Endothelial cell of umbilical vein (primary cell): ENCODE measurements at regions not wholly inside any gene's neighbourhood (a gene's known extent, or its start where the extent isn't known, plus 50 kb on each side); places are given as distances from the start of the nearest gene placed in this dataset.

ENCODE experiments used
- BruUV-seq: library from RNA; stranded (reverse); fragments of 400-500 nt; replicated peaks from 2 replicates; lab custom pipeline; 2021; lab: Mats Ljungman, UMichigan
- CTCF ChIA-PET: fragments of 300-600, 350-600 bp; sonication (Branson Sonifier 250); formaldehyde crosslinking; loops from one replicate; lab custom pipeline; 2021; ENCODE audit warnings: antibody characterized with exemption, inconsistent platforms; lab: Charles Lee
- POLR2A ChIA-PET: fragments of 300-600, 350-600 bp; sonication (Branson Sonifier 250); formaldehyde crosslinking; loops from one replicate; lab custom pipeline; 2021; ENCODE audit warnings: antibody characterized with exemption, inconsistent platforms; lab: Charles Lee
- DNase-seq: peaks from one replicate; pipeline ENCODE4 v3.0.0-alpha.2; 2011; ENCODE audit warnings: low read depth, low spot score
- FAIRE-seq: peaks from 2 replicates; lab custom pipeline; 2011; peaks lifted over from hg19 to GRCh38; lab: Jason Lieb, UNC
- H2AFZ ChIP-seq: 2 replicates; pipeline ENCODE4 v1.6.0; 2012; ENCODE audit warnings: low read depth, low read length, control low read depth, inconsistent platforms
- H3K27ac ChIP-seq: 2 replicates; pipeline ENCODE4 v1.5.1; 2011; ENCODE audit warnings: low read depth, mild to moderate bottlenecking, control low read depth, low read length, moderate library complexity; ENCODE audit not compliant: insufficient read depth
- H3K27me3 ChIP-seq, 2 experiments: 2 replicates each; pipeline versions ENCODE4 v1.6.0 to v1.6.1; 2011; ENCODE audit warnings: low read length in 2 of 2, mixed read lengths in 1 of 2; ENCODE audit not compliant: control insufficient read depth in 2 of 2, insufficient read depth in 2 of 2
- H3K36me3 ChIP-seq, 2 experiments: 2 replicates in 1 of 2; 3 replicates in 1 of 2; pipeline ENCODE4 v1.5.1; 2011; ENCODE audit warnings: low read length in 2 of 2, mild to moderate bottlenecking in 1 of 2, moderate library complexity in 1 of 2; ENCODE audit not compliant: control insufficient read depth in 2 of 2, insufficient read depth in 2 of 2; ENCODE audit errors: extremely low read depth in 1 of 2
- H3K4me1 ChIP-seq: 3 replicates; pipeline ENCODE4 v1.5.1; 2011; ENCODE audit warnings: mild to moderate bottlenecking, low read length; ENCODE audit not compliant: control insufficient read depth, insufficient read depth; ENCODE audit errors: extremely low read depth
- H3K4me2 ChIP-seq: 2 replicates; pipeline ENCODE4 v1.6.1; 2011; ENCODE audit warnings: low read length, control low read depth, mixed read lengths; ENCODE audit not compliant: insufficient read depth
- H3K4me3 ChIP-seq, 3 experiments: fragments of 200-600 bp in 1 of 3; sonication (generic), shearing (Covaris generic) in 1 of 3; replicated peaks in 1 of 3; 2 replicates each; pipeline ENCODE4 v1.5.1; 2011 to 2016; ENCODE audit warnings: control low read depth in 3 of 3, low read length in 3 of 3, mild to moderate bottlenecking in 2 of 3, inconsistent platforms in 1 of 3, low read depth in 1 of 3, moderate library complexity in 1 of 3; ENCODE audit not compliant: insufficient read depth in 1 of 3
- H3K79me2 ChIP-seq: 2 replicates; pipeline ENCODE4 v1.6.0; 2012; ENCODE audit warnings: low read length, inconsistent platforms; ENCODE audit not compliant: control insufficient read depth, insufficient read depth
- H3K9ac ChIP-seq: replicated peaks from 2 replicates; pipeline ENCODE3; 2011; ENCODE audit warnings: low read length, control low read depth; ENCODE audit not compliant: insufficient read depth; ENCODE audit errors: extremely low read depth
- H3K9me1 ChIP-seq: replicated peaks from 3 replicates; pipeline ENCODE4 v1.6.0; 2011; ENCODE audit warnings: mild to moderate bottlenecking, low read length; ENCODE audit not compliant: control insufficient read depth, insufficient read depth; ENCODE audit errors: extremely low read depth
- H3K9me3 ChIP-seq: replicated peaks from 2 replicates; pipeline ENCODE4 v1.5.1; 2012; ENCODE audit warnings: low read length, inconsistent platforms; ENCODE audit not compliant: control insufficient read depth, insufficient read depth
- H4K20me1 ChIP-seq: replicated peaks from 2 replicates; pipeline ENCODE3; 2011; ENCODE audit warnings: mild to moderate bottlenecking, low read length; ENCODE audit not compliant: control insufficient read depth, insufficient read depth; ENCODE audit errors: extremely low read depth
- CTCF ChIP-seq, 2 donors: IDR thresholded peaks; 1 replicate in 1 of 2; 2 replicates in 1 of 2; pipeline ENCODE4 v1.5.1; 2011; ENCODE audit warnings: low read length in 2 of 2, mild to moderate bottlenecking in 2 of 2, moderate library complexity in 2 of 2, control low read depth in 1 of 2, inconsistent platforms in 1 of 2, low read depth in 1 of 2; ENCODE audit not compliant: insufficient read depth in 1 of 2; ENCODE audit errors: extremely low read depth in 1 of 2
- EZH2 ChIP-seq: IDR thresholded peaks from 2 replicates; pipeline ENCODE4 v1.6.1; 2012; ENCODE audit warnings: borderline replicate concordance, low read depth, mild to moderate bottlenecking, moderate library complexity, low read length, inconsistent platforms; ENCODE audit not compliant: severe bottlenecking
- FOS ChIP-seq: IDR thresholded peaks from 2 replicates; pipeline ENCODE4 v1.6.1; 2011; ENCODE audit warnings: mild to moderate bottlenecking, low read length, moderate library complexity, borderline replicate concordance; ENCODE audit not compliant: insufficient read depth
- GATA2 ChIP-seq: IDR thresholded peaks from 2 replicates; pipeline ENCODE4 v1.7.0; 2011; ENCODE audit warnings: low read depth, mild to moderate bottlenecking, moderate library complexity, mixed read lengths, low read length; ENCODE audit not compliant: insufficient read length, insufficient read depth
- JUN ChIP-seq: IDR thresholded peaks from 2 replicates; pipeline ENCODE4 v1.6.1; 2011; ENCODE audit warnings: borderline replicate concordance, low read depth; ENCODE audit not compliant: insufficient read length, insufficient read depth
- MAX ChIP-seq: IDR thresholded peaks from 2 replicates; pipeline ENCODE4 v1.6.1; 2011; ENCODE audit not compliant: insufficient read depth, insufficient read length
- MYC ChIP-seq: IDR thresholded peaks from one replicate; pipeline ENCODE4 v1.6.1; 2011; ENCODE audit warnings: mild to moderate bottlenecking, low read depth, low read length
- POLR2A ChIP-seq: IDR thresholded peaks from 2 replicates; pipeline ENCODE4 v1.6.1; 2012; ENCODE audit warnings: low read depth, mild to moderate bottlenecking, control low read depth, low read length
- POLR2AphosphoS5 ChIP-seq: IDR thresholded peaks from 2 replicates; pipeline ENCODE4 v1.6.1; 2012; ENCODE audit warnings: low read depth, mild to moderate bottlenecking, control low read depth, low read length, moderate library complexity; ENCODE audit not compliant: insufficient read depth
- dilution Hi-C: fragments of 300-500 bp; cut with MboI; formaldehyde crosslinking; loops from one replicate; pipeline ENCODE4 v1.15.0; 2019; ENCODE audit warnings: low sequenced_read_pairs; ENCODE audit not compliant: extremely low pct_ligation_motif_present
- intact Hi-C: fragments of 100-400 bp; cut with micrococcal nuclease; formaldehyde crosslinking; loops from one replicate; pipeline ENCODE4 v1.10.0; 2022

- Histone ChIP-seq H2AFZ (no peak overlapping the region), H3K36me3 (no peaks in the 10 kb centered on the region), H3K4me3 (no peak overlapping the region), H3K4me1 (no peaks in the 10 kb centered on the region), H4K20me1 (no peaks in the 10 kb centered on the region), H3K9me1 (no peaks in the 10 kb centered on the region), H3K27me3 (no peaks in the 10 kb centered on the region), H3K9ac (no peak overlapping the region), H3K9me3 (no peaks in the 10 kb centered on the region), H3K27ac (no peak overlapping the region), H3K4me2 (no peak overlapping the region), H3K79me2 (no peaks in the 10 kb centered on the region)
- intact Hi-C loops (no loop called here), dilution Hi-C loops (no loop called here)
- DNase-seq (no peak), FAIRE-seq (no peak)
- TF ChIP-seq MYC = no peak
- TF ChIP-seq POLR2AphosphoS5 = no peak
- no peak for TF ChIP-seq JUN
- TF ChIP-seq EZH2 = no peak
- no peak for TF ChIP-seq CTCF (IDR thresholded peaks at IDR 0.05; ENCODE audit: extremely low read depth in 1 of 2, insufficient read depth in 1 of 2, low read depth in 1 of 2, low read length in 2 of 2)
- no peak for TF ChIP-seq FOS
- TF ChIP-seq POLR2A = no peak
- no peak for TF ChIP-seq GATA2
- TF ChIP-seq MAX = no peak
- BruUV-seq = no TSS peak
- ChIA-PET POLR2A (no interaction called here), CTCF (no interaction called here)
Measured at GRCh38 chr9:86445671-86446070, 91.5 kb upstream of the TUT7 start.
